ENCODE measurements at regions not wholly inside any gene's neighbourhood (a gene's known extent, or its start where the extent isn't known, plus 50 kb on each side); places are given as distances from the start of the nearest gene placed in this dataset.

DNA sequence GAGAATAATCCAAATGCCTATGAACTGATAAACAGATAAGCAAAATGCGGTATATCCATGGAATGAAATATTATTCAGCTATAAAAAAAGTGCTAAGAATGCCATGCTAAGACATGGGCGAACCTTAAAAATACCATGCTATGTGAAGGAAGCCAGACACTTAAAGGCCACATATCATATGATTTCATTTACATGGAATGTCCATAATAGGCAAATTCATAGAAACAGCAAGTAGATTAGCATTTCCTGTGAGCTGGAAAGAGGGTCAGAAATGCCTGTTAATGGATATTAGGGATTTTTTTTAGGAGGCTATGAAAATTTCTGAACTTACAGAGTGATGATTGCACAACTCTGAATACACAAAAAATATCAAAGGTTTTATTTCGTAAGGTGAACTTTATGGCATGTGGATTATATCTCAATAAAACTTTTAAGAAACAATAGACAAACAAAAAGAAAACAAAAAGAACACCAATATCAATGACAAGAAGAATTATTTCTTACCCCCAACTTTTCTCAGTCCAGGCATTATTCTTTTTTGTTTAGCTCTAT lies 1207.7 kb downstream of the SUCLG1 start:
- no peak for TF ChIP-seq TAF1 (IDR thresholded peaks at IDR 0.05; ENCODE audit: control insufficient read depth, extremely low read depth, insufficient read depth, low read length, severe bottlenecking)
- TF ChIP-seq, protein P1, sequence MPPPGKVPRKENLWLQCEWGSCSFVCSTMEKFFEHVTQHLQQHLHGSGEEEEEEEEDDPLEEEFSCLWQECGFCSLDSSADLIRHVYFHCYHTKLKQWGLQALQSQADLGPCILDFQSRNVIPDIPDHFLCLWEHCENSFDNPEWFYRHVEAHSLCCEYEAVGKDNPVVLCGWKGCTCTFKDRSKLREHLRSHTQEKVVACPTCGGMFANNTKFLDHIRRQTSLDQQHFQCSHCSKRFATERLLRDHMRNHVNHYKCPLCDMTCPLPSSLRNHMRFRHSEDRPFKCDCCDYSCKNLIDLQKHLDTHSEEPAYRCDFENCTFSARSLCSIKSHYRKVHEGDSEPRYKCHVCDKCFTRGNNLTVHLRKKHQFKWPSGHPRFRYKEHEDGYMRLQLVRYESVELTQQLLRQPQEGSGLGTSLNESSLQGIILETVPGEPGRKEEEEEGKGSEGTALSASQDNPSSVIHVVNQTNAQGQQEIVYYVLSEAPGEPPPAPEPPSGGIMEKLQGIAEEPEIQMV (tag; conservative IDR thresholded peaks at IDR 0.05; ENCODE audit: low read depth), result no peak
- TF ChIP-seq, protein P2, sequence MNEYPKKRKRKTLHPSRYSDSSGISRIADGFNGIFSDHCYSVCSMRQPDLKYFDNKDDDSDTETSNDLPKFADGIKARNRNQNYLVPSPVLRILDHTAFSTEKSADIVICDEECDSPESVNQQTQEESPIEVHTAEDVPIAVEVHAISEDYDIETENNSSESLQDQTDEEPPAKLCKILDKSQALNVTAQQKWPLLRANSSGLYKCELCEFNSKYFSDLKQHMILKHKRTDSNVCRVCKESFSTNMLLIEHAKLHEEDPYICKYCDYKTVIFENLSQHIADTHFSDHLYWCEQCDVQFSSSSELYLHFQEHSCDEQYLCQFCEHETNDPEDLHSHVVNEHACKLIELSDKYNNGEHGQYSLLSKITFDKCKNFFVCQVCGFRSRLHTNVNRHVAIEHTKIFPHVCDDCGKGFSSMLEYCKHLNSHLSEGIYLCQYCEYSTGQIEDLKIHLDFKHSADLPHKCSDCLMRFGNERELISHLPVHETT (CRISPR knock-in tag; conservative IDR thresholded peaks at IDR 0.05 in 1 of 2, IDR thresholded peaks at IDR 0.05 in 1 of 2), result no peak
